Mammary epithelial cell (primary cell): ENCODE measurements at regions not wholly inside any gene's neighbourhood (a gene's known extent, or its start where the extent isn't known, plus 50 kb on each side); places are given as distances from the start of the nearest gene placed in this dataset.

Experiments
- EZH2 ChIP-seq: IDR thresholded peaks from 2 replicates; pipeline ENCODE4 v1.6.1; 2012; ENCODE audit warnings: low read length, inconsistent platforms, borderline replicate concordance
- TF ChIP-seq, protein P1 (sequence below), 2 donors: IDR thresholded peaks in 1 of 2; conservative IDR thresholded peaks in 1 of 2; 2 replicates each; pipeline ENCODE4 v1.5.1; 2011 to 2012; ENCODE audit warnings: inconsistent platforms in 2 of 2, low read length in 2 of 2, mild to moderate bottlenecking in 2 of 2, control low read depth in 1 of 2, low read depth in 1 of 2; ENCODE audit not compliant: insufficient read depth in 1 of 2; ENCODE audit errors: extremely low read depth in 1 of 2

DNA sequence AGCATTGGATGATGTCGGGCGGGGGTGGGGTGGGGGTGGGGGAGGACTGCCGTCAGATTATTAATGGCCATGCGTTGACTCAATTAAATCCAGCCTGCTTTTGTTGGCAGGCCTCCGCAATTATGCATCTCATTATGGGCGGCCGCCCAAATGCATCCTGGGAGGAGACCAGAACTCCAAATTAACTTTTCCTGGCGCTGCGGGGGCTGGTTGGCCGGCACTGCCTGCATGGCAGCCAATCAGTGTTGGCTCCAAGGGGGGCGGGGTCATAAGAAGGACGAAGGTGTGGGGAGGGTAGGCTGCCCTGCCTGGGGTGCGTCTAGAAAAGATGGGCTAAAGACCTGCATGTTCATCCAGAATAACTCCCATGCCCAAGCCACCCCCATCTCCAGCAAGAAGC, 83.9 kb upstream of the PAX2 start:
- TF ChIP-seq, protein P1, sequence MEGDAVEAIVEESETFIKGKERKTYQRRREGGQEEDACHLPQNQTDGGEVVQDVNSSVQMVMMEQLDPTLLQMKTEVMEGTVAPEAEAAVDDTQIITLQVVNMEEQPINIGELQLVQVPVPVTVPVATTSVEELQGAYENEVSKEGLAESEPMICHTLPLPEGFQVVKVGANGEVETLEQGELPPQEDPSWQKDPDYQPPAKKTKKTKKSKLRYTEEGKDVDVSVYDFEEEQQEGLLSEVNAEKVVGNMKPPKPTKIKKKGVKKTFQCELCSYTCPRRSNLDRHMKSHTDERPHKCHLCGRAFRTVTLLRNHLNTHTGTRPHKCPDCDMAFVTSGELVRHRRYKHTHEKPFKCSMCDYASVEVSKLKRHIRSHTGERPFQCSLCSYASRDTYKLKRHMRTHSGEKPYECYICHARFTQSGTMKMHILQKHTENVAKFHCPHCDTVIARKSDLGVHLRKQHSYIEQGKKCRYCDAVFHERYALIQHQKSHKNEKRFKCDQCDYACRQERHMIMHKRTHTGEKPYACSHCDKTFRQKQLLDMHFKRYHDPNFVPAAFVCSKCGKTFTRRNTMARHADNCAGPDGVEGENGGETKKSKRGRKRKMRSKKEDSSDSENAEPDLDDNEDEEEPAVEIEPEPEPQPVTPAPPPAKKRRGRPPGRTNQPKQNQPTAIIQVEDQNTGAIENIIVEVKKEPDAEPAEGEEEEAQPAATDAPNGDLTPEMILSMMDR (conservative IDR thresholded peaks at IDR 0.05 in 1 of 2, IDR thresholded peaks at IDR 0.05 in 1 of 2; ENCODE audit: extremely low read depth in 1 of 2, insufficient read depth in 1 of 2, low read depth in 1 of 2, low read length in 2 of 2), result no peak
- no peak for TF ChIP-seq EZH2
